Gastroesophageal sphincter (tissue), 3 donors: ENCODE measurements at regions not wholly inside any gene's neighbourhood (a gene's known extent, or its start where the extent isn't known, plus 50 kb on each side); places are given as distances from the start of the nearest gene placed in this dataset.

Source experiments
- CTCF ChIP-seq, 4 experiments: fragments of 200-600 bp in 2 of 4; fragments of 450-650 bp in 2 of 4; sonication (generic) in 1 of 4; IDR thresholded peaks; one replicate each; pipeline ENCODE4 v1.5.1; 2017 to 2019; ENCODE audit warnings: antibody characterized with exemption in 4 of 4, mild to moderate bottlenecking in 2 of 4, moderate library complexity in 2 of 4
- POLR2A ChIP-seq, 2 donors: fragments of 450-650 bp; IDR thresholded peaks; one replicate each; pipeline ENCODE4 v1.6.1; 2017; ENCODE audit warnings: antibody characterized with exemption in 2 of 2, mild to moderate bottlenecking in 2 of 2, moderate library complexity in 1 of 2
- POLR2AphosphoS5 ChIP-seq: sonication (generic); formaldehyde crosslinking; IDR thresholded peaks from one replicate; pipeline ENCODE4 v1.6.1; 2017; ENCODE audit warnings: antibody characterized with exemption

GRCh38 chr2:84129018-84129417 lies 330.1 kb downstream of the SUCLG1 start:
- TF ChIP-seq CTCF (IDR thresholded peaks at IDR 0.05) (no peak), POLR2AphosphoS5 (no peak), POLR2A (IDR thresholded peaks at IDR 0.05) (no peak)
